Testis (tissue), 2 donors: ENCODE measurements at regions not wholly inside any gene's neighbourhood (a gene's known extent, or its start where the extent isn't known, plus 50 kb on each side); places are given as distances from the start of the nearest gene placed in this dataset.

Source experiments
- POLR2A ChIP-seq: fragments of 450-650 bp; IDR thresholded peaks from one replicate; pipeline ENCODE4 v1.6.1; 2017; ENCODE audit warnings: antibody characterized with exemption, mild to moderate bottlenecking, moderate library complexity
- TF ChIP-seq, protein P1 (sequence below), 3 experiments: fragments of 450-650 bp in 2 of 3; fragments of 200-600 bp in 1 of 3; sonication (generic) in 1 of 3; IDR thresholded peaks; one replicate each; pipeline ENCODE4 v1.5.1; 2016 to 2019; ENCODE audit warnings: antibody characterized with exemption in 3 of 3, mild to moderate bottlenecking in 2 of 3, moderate library complexity in 1 of 3

DNA sequence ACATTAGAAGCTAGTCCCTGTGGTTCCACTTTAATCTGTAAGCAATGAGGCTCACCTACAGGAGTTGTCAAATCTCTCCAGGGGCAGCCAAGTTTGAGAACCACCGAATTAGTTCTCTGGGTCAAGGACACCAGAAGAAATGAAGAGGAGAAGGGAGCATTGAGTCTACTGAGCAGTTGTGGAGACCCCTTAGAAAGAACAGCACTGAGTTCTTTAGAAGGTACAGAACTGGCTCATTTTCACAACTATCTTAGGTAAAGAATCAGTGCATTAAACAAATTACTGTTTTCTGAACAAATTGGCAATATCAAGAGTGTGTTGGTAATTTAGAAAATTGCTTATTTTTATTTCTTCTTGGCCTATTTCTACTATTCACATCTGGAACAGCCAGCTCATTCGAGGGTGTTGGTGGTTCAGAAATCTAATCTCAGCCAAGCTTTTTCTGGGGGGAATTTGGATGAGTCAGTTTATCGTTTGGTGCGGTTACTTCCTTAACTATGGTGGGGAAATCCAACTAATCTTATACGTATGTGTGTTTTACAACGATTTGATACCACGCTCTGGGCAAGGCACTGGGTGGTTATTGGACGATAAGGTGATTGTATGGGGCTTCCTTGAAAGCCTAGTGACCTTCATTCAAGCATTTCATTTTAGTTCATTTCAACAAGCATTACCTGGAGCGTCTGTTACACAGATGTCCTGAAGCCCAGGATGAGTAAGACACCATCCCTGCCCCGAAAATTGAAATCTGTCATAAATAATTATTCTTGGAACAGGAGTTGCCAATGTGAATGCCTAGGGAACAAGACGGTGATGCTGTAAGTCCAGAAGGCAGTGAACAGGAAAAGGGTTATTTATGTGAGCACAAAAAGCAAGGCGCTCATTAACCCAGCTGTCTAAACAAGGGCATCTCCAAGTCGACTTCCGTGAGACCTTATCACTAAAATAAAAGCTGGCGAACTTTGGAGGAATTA, 52.0 kb upstream of the TMPRSS2 start:
- TF ChIP-seq, protein P1, sequence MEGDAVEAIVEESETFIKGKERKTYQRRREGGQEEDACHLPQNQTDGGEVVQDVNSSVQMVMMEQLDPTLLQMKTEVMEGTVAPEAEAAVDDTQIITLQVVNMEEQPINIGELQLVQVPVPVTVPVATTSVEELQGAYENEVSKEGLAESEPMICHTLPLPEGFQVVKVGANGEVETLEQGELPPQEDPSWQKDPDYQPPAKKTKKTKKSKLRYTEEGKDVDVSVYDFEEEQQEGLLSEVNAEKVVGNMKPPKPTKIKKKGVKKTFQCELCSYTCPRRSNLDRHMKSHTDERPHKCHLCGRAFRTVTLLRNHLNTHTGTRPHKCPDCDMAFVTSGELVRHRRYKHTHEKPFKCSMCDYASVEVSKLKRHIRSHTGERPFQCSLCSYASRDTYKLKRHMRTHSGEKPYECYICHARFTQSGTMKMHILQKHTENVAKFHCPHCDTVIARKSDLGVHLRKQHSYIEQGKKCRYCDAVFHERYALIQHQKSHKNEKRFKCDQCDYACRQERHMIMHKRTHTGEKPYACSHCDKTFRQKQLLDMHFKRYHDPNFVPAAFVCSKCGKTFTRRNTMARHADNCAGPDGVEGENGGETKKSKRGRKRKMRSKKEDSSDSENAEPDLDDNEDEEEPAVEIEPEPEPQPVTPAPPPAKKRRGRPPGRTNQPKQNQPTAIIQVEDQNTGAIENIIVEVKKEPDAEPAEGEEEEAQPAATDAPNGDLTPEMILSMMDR (IDR thresholded peaks at IDR 0.05), result no peak
- no peak for TF ChIP-seq POLR2A
